ENCODE measurements at regions not wholly inside any gene's neighbourhood (a gene's known extent, or its start where the extent isn't known, plus 50 kb on each side); places are given as distances from the start of the nearest gene placed in this dataset.
"Not testable (repeated sequence)": the region's sequence is repeated elsewhere in the genome, so short reads cannot be mapped to it uniquely, and the experiment has no call there.

DNA sequence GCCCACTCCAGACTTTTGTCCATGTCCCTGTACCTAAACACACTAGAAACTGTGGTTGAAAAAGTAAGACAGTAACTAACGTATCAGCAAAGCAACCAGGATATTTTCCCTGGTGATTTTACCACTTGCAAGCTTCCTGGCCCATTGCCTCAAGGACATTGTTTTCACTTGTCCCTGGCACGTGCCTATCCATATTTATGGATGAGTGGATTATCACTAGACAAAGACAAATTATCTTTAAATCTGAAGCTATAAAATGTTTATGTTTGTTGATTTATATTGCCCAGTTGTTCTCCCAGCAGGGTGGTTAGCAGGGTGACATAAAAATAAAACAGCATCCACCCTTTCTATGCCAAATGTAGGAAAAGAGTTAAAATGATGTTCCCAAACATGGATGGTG lies 93.2 kb upstream of the STEAP1 start:
- Histone ChIP-seq H3K27me3 (no peaks in the 10 kb centered on the region), H3K4me1 (no peaks in the 10 kb centered on the region), H3K36me3 (no peaks in the 10 kb centered on the region), H3K4me3 (no peak overlapping the region), H3K9me3 (no peaks in the 10 kb centered on the region), H3K27ac (no peak overlapping the region)
- TF ChIP-seq, protein P1, sequence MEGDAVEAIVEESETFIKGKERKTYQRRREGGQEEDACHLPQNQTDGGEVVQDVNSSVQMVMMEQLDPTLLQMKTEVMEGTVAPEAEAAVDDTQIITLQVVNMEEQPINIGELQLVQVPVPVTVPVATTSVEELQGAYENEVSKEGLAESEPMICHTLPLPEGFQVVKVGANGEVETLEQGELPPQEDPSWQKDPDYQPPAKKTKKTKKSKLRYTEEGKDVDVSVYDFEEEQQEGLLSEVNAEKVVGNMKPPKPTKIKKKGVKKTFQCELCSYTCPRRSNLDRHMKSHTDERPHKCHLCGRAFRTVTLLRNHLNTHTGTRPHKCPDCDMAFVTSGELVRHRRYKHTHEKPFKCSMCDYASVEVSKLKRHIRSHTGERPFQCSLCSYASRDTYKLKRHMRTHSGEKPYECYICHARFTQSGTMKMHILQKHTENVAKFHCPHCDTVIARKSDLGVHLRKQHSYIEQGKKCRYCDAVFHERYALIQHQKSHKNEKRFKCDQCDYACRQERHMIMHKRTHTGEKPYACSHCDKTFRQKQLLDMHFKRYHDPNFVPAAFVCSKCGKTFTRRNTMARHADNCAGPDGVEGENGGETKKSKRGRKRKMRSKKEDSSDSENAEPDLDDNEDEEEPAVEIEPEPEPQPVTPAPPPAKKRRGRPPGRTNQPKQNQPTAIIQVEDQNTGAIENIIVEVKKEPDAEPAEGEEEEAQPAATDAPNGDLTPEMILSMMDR (IDR thresholded peaks at IDR 0.05): no peak
- FAIRE-seq (no peak), ATAC-seq (no peak), DNase-seq (no peak)
- intact Hi-C loops (cut with DNase I): no loop called here
- 14 to 22% methylated on average over 2 of the region's 2 CpGs for WGBS, 2 donors

DNA sequence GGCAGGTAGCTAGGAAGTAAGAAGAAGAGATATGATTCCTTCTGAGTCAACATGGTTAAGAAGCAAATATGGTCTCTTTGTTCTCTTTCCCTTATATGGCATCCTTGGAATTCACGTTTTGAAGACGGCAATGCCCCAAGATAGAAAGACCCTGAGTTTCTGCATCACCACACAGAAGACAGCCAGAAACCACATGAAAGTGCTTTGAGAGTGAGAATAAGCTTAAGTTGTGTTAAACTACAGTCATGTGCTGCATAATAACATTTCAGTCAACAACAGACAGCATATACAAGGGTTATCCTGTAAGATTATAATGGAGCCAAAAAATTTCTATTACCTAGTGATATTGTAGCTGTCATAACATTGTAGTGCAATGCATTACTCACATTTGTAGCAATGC lies 89.9 kb upstream of the STEAP1 start:
- TF ChIP-seq, protein P1 (IDR thresholded peaks at IDR 0.05): no peak
- ATAC-seq: no peak
- no peaks in the 10 kb centered on the region for H3K27me3 ChIP-seq
- no peak overlapping the region for H3K4me3 ChIP-seq
- no peak for DNase-seq
- intact Hi-C loops (cut with DNase I): no loop called here
- H3K36me3 ChIP-seq: no peaks in the 10 kb centered on the region
- H3K27ac ChIP-seq: no peak overlapping the region
- H3K9me3 ChIP-seq: no peaks in the 10 kb centered on the region
- WGBS, 2 donors: 74 to 91% methylated on average over 2 of the region's 2 CpGs
- no peaks in the 10 kb centered on the region for H3K4me1 ChIP-seq
- no peak for FAIRE-seq

DNA sequence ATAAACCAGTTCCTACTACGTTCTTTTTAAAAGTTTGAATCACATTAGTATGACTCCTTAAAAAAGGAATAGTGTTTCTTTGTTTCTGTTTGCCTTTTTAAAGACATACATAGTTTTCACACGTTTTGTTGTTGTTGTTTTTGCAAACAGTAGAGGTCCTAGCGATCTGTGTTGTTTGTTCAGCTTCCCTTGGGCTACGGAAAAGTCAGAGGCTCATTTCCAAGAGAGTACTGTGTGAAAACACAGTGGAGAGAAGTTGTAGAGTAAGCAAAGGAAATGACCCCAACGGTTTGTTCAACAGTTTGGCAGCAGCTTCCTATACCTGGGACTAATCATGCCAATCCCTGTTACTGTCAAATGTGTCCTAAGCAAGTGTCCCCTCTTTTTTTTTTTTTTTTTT lies 87.1 kb upstream of the STEAP1 start:
- FAIRE-seq: no peak
- no peak for ATAC-seq
- no peaks in the 10 kb centered on the region for H3K4me1 ChIP-seq
- TF ChIP-seq, protein P1 (IDR thresholded peaks at IDR 0.05): no peak
- intact Hi-C loops (cut with DNase I): no loop called here
- H3K9me3 ChIP-seq: no peaks in the 10 kb centered on the region
- 6 to 8% methylated on average over 5 of the region's 5 CpGs for WGBS, 2 donors
- no peak overlapping the region for H3K27ac ChIP-seq
- no peak for DNase-seq
- no peaks in the 10 kb centered on the region for H3K27me3 ChIP-seq
- no peak overlapping the region for H3K4me3 ChIP-seq
- no peaks in the 10 kb centered on the region for H3K36me3 ChIP-seq

DNA sequence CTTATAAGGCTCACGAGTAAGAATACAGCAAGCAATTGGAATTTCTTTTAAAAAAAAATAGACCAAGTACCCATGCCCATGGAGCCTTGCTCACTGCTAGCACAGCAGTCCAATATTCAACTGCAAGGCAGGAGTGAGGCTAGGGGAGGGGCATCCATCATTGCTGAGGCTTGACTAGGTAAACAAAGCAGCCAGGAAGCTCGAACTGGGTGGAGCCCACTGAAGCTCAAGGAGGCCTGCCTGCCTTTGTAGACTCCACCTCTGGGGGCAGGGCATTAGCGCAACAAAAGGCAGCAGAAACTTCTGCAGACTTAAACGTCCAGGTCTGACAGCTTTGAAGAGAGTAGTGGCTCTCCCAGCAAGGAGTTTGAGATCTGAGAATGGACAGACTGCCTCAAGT lies 84.0 kb upstream of the STEAP1 start:
- DNase-seq: peak in 1 of 6 donors; percentile 11
- H3K36me3 ChIP-seq; intact Hi-C loops (cut with DNase I); FAIRE-seq; H3K4me1 ChIP-seq; H3K27me3 ChIP-seq; ATAC-seq; H3K9me3 ChIP-seq; H3K4me3 ChIP-seq; H3K27ac ChIP-seq: not testable (repeated sequence)
- 34 to 49% methylated on average over 4 of the region's 4 CpGs for WGBS, 2 donors

DNA sequence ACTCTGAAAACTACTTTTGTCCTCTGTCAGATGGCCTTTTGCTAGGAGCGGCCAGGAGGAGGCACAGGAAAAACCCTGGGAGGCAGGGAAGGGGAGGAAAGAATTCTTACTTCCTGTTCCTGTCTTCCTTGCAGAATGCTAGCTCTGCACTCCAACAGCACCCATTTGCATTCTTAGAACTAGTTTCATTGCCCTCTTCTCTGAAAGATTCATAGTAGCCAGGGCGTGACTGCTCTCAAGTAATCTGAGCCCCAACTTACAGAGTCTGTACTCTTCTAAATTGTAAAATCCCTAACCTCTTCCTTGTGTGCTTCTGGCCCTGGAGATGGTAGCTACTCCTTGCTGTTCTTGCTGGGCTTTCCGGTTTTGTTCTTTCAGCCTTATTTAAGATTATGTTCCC lies 75.3 kb upstream of the STEAP1 start:
- Histone ChIP-seq H3K4me1 (no peaks in the 10 kb centered on the region), H3K9me3 (no peaks in the 10 kb centered on the region), H3K36me3 (no peaks in the 10 kb centered on the region), H3K4me3 (no peak overlapping the region), H3K27me3 (no peaks in the 10 kb centered on the region), H3K27ac (no peak overlapping the region)
- intact Hi-C loops (cut with DNase I): no loop called here
- TF ChIP-seq, protein P1 (IDR thresholded peaks at IDR 0.05): no peak
- DNase-seq (no peak), ATAC-seq (no peak), FAIRE-seq (no peak)
- 69 to 81% methylated on average over 3 of the region's 3 CpGs for WGBS, 2 donors

DNA sequence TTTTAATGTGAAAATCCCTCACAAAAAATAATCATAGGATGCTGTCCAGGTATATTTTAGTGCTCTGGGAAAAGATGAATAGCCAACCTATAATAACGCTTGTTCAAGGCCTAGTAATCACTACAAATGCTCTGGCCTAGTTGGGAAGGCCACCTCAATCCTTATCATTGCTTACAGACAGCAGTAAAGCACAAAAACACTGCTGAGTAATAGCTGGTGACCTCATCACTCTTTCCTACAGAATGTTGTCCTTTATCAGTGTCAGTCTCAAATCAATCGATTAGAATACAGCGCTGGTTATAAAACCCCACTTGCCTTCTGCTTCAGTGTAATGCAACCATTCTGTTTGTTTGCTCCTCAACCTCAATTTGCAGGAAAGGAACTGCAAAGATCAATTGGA lies 72.6 kb upstream of the STEAP1 start:
- intact Hi-C loops (cut with DNase I): no loop called here
- no peak for FAIRE-seq
- DNase-seq: no peak
- Histone ChIP-seq H3K27me3 (no peaks in the 10 kb centered on the region), H3K9me3 (no peaks in the 10 kb centered on the region), H3K27ac (no peak overlapping the region), H3K4me1 (no peaks in the 10 kb centered on the region), H3K36me3 (no peaks in the 10 kb centered on the region), H3K4me3 (no peak overlapping the region)
- WGBS, 2 donors: 36 to 47% methylated on average over 3 of the region's 3 CpGs
- TF ChIP-seq, protein P1 (IDR thresholded peaks at IDR 0.05): no peak
- ATAC-seq: peak in 2 of 4 donors; percentile 19 to 43
